ENCODE measurements at regions not wholly inside any gene's neighbourhood (a gene's known extent, or its start where the extent isn't known, plus 50 kb on each side); places are given as distances from the start of the nearest gene placed in this dataset.

- no peak for TF ChIP-seq CTCF (IDR thresholded peaks at IDR 0.05)
- TF ChIP-seq POLR2AphosphoS5 (IDR thresholded peaks at IDR 0.05) = no peak
- TF ChIP-seq POLR2A (IDR thresholded peaks at IDR 0.05) = no peak
These were observed 1066.0 kb downstream of the GLUD2 start for GRCh38 chrX:122113376-122113775.
